ENCODE measurements at regions not wholly inside any gene's neighbourhood (a gene's known extent, or its start where the extent isn't known, plus 50 kb on each side); places are given as distances from the start of the nearest gene placed in this dataset.

- TF ChIP-seq CTCF (conservative IDR thresholded peaks at IDR 0.05 in 1 of 2, IDR thresholded peaks at IDR 0.05 in 1 of 2; ENCODE audit: low read depth in 1 of 2, low read length in 2 of 2) (no peak), EZH2 (IDR thresholded peaks at IDR 0.05; ENCODE audit: low read length, missing control alignments) (no peak)
These were observed 1016.6 kb upstream of the CADM2 start for GRCh38 chr3:83941990-83942745.

Data from fibroblast of lung (primary cell).